K562 (cell line): ENCODE measurements at regions not wholly inside any gene's neighbourhood (a gene's known extent, or its start where the extent isn't known, plus 50 kb on each side); places are given as distances from the start of the nearest gene placed in this dataset.

Experiments used
- ATAC-seq: fragments of 200-7000 bp; cut with Tn5 transposase; 3 replicates; pipeline ENCODE4 v1.9.1; 2020; ENCODE audit warnings: moderate library complexity
- BruUV-seq: library from RNA; stranded (reverse); fragments of 400-500 nt; replicated peaks from 2 replicates; lab custom pipeline; 2021; lab: Mats Ljungman, UMichigan
- CTCF ChIA-PET: fragments of 300-600 bp; formaldehyde crosslinking; extraction: SDS; loops from one replicate; lab custom pipeline; 2021; ENCODE audit warnings: low intra/inter-chr PET ratio; lab: Yijun Ruan, JAX
- POLR2A ChIA-PET: fragments of 300-600, 350-650 bp; sonication (Branson Sonifier 250); formaldehyde crosslinking; extraction: SDS; loops from one replicate; lab custom pipeline; 2021; ENCODE audit warnings: antibody characterized with exemption, inconsistent platforms; lab: Yijun Ruan, JAX
- DNase-seq, 4 experiments: peaks; one replicate each; pipeline versions ENCODE4 v3.0.0 to v3.0.0-alpha.2; 2011 to 2018; ENCODE audit warnings: low spot score in 3 of 4, mixed read lengths in 3 of 4; ENCODE audit errors: extremely low read depth in 1 of 4
- FAIRE-seq: peaks from 2 replicates; lab custom pipeline; 2011; peaks lifted over from hg19 to GRCh38; lab: Jason Lieb, UNC
- H2AFZ ChIP-seq: 2 replicates; pipeline ENCODE4 v1.6.0; 2011; ENCODE audit warnings: low read depth, low read length, control low read depth, inconsistent platforms
- H3K27ac ChIP-seq: fragments of 200-600 bp; 3 replicates; pipeline ENCODE4 v1.8.0; 2011; ENCODE audit warnings: low read depth, mild to moderate bottlenecking, control low read depth, inconsistent platforms, low read length, moderate library complexity, mixed read lengths; ENCODE audit errors: extremely low read depth
- H3K27me3 ChIP-seq, 2 experiments: fragments of 300-600 bp in 1 of 2; 2 replicates in 1 of 2; 3 replicates in 1 of 2; pipeline versions ENCODE4 v1.6.0 to v1.8.0; 2011; ENCODE audit warnings: inconsistent platforms in 2 of 2, low read length in 2 of 2, mild to moderate bottlenecking in 1 of 2, mixed read lengths in 1 of 2, moderate library complexity in 1 of 2; ENCODE audit not compliant: control insufficient read depth in 2 of 2, insufficient read depth in 2 of 2
- H3K36me3 ChIP-seq: fragments of 300-600 bp; 3 replicates; pipeline ENCODE4 v1.8.0; 2011; ENCODE audit warnings: mild to moderate bottlenecking, low read length, inconsistent platforms; ENCODE audit not compliant: control insufficient read depth, insufficient read depth
- H3K4me1 ChIP-seq, 2 experiments: fragments of 200-600 bp in 1 of 2; replicated peaks in 1 of 2; 2 replicates in 1 of 2; 3 replicates in 1 of 2; pipeline versions ENCODE4 v1.5.1 to v1.8.0; 2011; ENCODE audit warnings: inconsistent platforms in 2 of 2, low read length in 2 of 2, mild to moderate bottlenecking in 1 of 2, mixed read lengths in 1 of 2, moderate library complexity in 1 of 2; ENCODE audit not compliant: control insufficient read depth in 2 of 2, insufficient read depth in 2 of 2
- H3K4me2 ChIP-seq: 2 replicates; pipeline ENCODE4 v1.6.1; 2011; ENCODE audit warnings: low read length, control low read depth, inconsistent platforms, mixed read lengths; ENCODE audit not compliant: insufficient read depth
- H3K4me3 ChIP-seq: fragments of 200-600 bp; sonication (generic), shearing (Covaris generic); 2 replicates; pipeline ENCODE4 v1.5.1; 2016; ENCODE audit warnings: control low read depth, inconsistent platforms
- H3K79me2 ChIP-seq: fragments of 200-600 bp; 3 replicates; pipeline ENCODE4 v1.8.0; 2011; ENCODE audit warnings: low read length, inconsistent platforms; ENCODE audit not compliant: control insufficient read depth, insufficient read depth
- H3K9ac ChIP-seq, 2 experiments: 2 replicates each; pipeline versions ENCODE4 v1.6.0 to v1.6.1; 2011; ENCODE audit warnings: low read depth in 2 of 2, low read length in 2 of 2, control low read depth in 1 of 2, inconsistent platforms in 1 of 2, mild to moderate bottlenecking in 1 of 2, mixed read lengths in 1 of 2; ENCODE audit not compliant: insufficient read depth in 1 of 2
- H3K9me1 ChIP-seq: one replicate; pipeline ENCODE4 v1.6.0; 2011; ENCODE audit warnings: inconsistent platforms, mild to moderate bottlenecking, low read length, moderate library complexity; ENCODE audit not compliant: control insufficient read depth, insufficient read depth
- H3K9me3 ChIP-seq: replicated peaks from 2 replicates; pipeline ENCODE4 v1.5.1; 2011; ENCODE audit warnings: low read depth, low read length, inconsistent platforms; ENCODE audit not compliant: control insufficient read depth, insufficient read depth
- H4K20me1 ChIP-seq: replicated peaks from 2 replicates; pipeline ENCODE4 v1.6.1; 2011; ENCODE audit warnings: low read length, inconsistent platforms, mixed read lengths; ENCODE audit not compliant: control insufficient read depth, insufficient read depth
- ATF3 ChIP-seq, 2 experiments: fragments of 450-650 bp in 1 of 2; sonication (generic) in 1 of 2; formaldehyde crosslinking in 1 of 2; IDR thresholded peaks in 1 of 2; conservative IDR thresholded peaks in 1 of 2; 2 replicates each; pipeline versions ENCODE4 v1.6.1 to v1.8.1; 2016 to 2023; ENCODE audit warnings: mild to moderate bottlenecking in 2 of 2, moderate library complexity in 2 of 2, inconsistent platforms in 1 of 2, missing genetic modification reagents in 1 of 2
- CCNT2 ChIP-seq: IDR thresholded peaks from 2 replicates; pipeline ENCODE4 v1.6.1; 2011; ENCODE audit warnings: borderline replicate concordance, low read depth, mild to moderate bottlenecking, moderate library complexity, mixed read lengths, low read length; ENCODE audit not compliant: insufficient read length; ENCODE audit errors: extremely low read depth
- DIDO1 ChIP-seq: fragments of 450-650 bp; IDR thresholded peaks from 2 replicates; pipeline ENCODE4 v1.6.1; 2016; ENCODE audit warnings: low read depth, missing biosample characterization, missing genetic modification characterization
- HOMEZ ChIP-seq: fragments of 250-450 bp; sonication (Bioruptor Pico); IDR thresholded peaks from 2 replicates; pipeline ENCODE4 v1.4.0; 2020; ENCODE audit warnings: mild to moderate bottlenecking, moderate library complexity
- KHSRP ChIP-seq: fragments of 450-650 bp; IDR thresholded peaks from 2 replicates; pipeline ENCODE4 v1.6.1; 2017
- MCM3 ChIP-seq: fragments of 450-650 bp; IDR thresholded peaks from 2 replicates; pipeline ENCODE4 v1.6.1; 2016
- MEF2D ChIP-seq: conservative IDR thresholded peaks from 2 replicates; pipeline ENCODE4 v1.6.1; 2016; ENCODE audit warnings: low read depth, missing genetic modification characterization, missing compliant biosample characterization
- MTF1 ChIP-seq: fragments of 250-450 bp; sonication (Bioruptor Pico); IDR thresholded peaks from 2 replicates; pipeline ENCODE4 v1.9.0; 2021; ENCODE audit warnings: moderate library complexity, mild to moderate bottlenecking, inconsistent platforms, borderline replicate concordance
- PCBP2 ChIP-seq: fragments of 200-400 bp; formaldehyde crosslinking; IDR thresholded peaks from 2 replicates; pipeline ENCODE4 v1.6.1; 2018; ENCODE audit warnings: low read length, low read depth, mild to moderate bottlenecking, moderate library complexity; ENCODE audit not compliant: poor library complexity, severe bottlenecking
- RBBP5 ChIP-seq: fragments of 200-600 bp; sonication (generic); IDR thresholded peaks from 2 replicates; pipeline ENCODE4 v1.6.1; 2012; ENCODE audit warnings: borderline replicate concordance, mild to moderate bottlenecking, low read length, control low read depth, inconsistent platforms; ENCODE audit not compliant: insufficient read depth, poor library complexity, severe bottlenecking
- SMAD2 ChIP-seq: fragments of 150-350 bp; IDR thresholded peaks from 2 replicates; pipeline ENCODE4 v1.6.1; 2014; ENCODE audit warnings: low read depth, mild to moderate bottlenecking, low read length
- XRCC4 ChIP-seq: IDR thresholded peaks from one replicate; pipeline ENCODE4 v1.6.1; 2011; ENCODE audit not compliant: insufficient read depth, insufficient read length; ENCODE audit errors: extremely low read depth
- ZNF764 ChIP-seq: fragments of 250-450 bp; sonication (Bioruptor Pico); IDR thresholded peaks from 2 replicates; pipeline ENCODE4 v1.4.0; 2020; ENCODE audit warnings: low read depth, mild to moderate bottlenecking, moderate library complexity
- WGBS: fragments of 100-300 bp; shearing (Covaris generic); methylation state at CpG from one replicate; pipeline ENCODE4 v1.1.6; 2016; ENCODE audit warnings: low coverage, mixed read lengths; ENCODE audit not compliant: insufficient coverage; ENCODE audit errors: missing lambda C conversion rate; 5-methylcytosine and 5-hydroxymethylcytosine counted together
- in situ Hi-C: fragments of 300-500 bp; cut with MboI; formaldehyde crosslinking; loops from 4 replicates; pipeline ENCODE4 v1.15.0; 2018; ENCODE audit warnings: inconsistent platforms, mixed read lengths
- intact Hi-C: fragments of 100-400 bp; cut with micrococcal nuclease; formaldehyde crosslinking; loops from 2 replicates; pipeline ENCODE4 v1.14.2; 2022
- TF ChIP-seq, protein P1 (sequence below), 2 experiments: fragments of 450-650 bp in 1 of 2; IDR thresholded peaks; 2 replicates each; pipeline ENCODE4 v1.6.1; 2011 to 2017; ENCODE audit warnings: low read depth in 2 of 2, antibody characterized with exemption in 1 of 2, borderline replicate concordance in 1 of 2, low read length in 1 of 2, mild to moderate bottlenecking in 1 of 2, mixed read lengths in 1 of 2; ENCODE audit not compliant: control insufficient read depth in 1 of 2

- TF ChIP-seq CCNT2 (no peak), MTF1 (CRISPR knock-in tag) (no peak), DIDO1 (tag) (no peak), MEF2D (tag) (no peak), SMAD2 (no peak), ATF3 (IDR thresholded peaks at IDR 0.05) (no peak), ATF3 (CRISPR knock-in tag; conservative IDR thresholded peaks at IDR 0.05) (no peak), XRCC4 (no peak), ZNF764 (CRISPR knock-in tag) (no peak), PCBP2 (no peak), RBBP5 (no peak), HOMEZ (CRISPR knock-in tag) (no peak), MCM3 (no peak), KHSRP (no peak)
- TF ChIP-seq, protein P1, sequence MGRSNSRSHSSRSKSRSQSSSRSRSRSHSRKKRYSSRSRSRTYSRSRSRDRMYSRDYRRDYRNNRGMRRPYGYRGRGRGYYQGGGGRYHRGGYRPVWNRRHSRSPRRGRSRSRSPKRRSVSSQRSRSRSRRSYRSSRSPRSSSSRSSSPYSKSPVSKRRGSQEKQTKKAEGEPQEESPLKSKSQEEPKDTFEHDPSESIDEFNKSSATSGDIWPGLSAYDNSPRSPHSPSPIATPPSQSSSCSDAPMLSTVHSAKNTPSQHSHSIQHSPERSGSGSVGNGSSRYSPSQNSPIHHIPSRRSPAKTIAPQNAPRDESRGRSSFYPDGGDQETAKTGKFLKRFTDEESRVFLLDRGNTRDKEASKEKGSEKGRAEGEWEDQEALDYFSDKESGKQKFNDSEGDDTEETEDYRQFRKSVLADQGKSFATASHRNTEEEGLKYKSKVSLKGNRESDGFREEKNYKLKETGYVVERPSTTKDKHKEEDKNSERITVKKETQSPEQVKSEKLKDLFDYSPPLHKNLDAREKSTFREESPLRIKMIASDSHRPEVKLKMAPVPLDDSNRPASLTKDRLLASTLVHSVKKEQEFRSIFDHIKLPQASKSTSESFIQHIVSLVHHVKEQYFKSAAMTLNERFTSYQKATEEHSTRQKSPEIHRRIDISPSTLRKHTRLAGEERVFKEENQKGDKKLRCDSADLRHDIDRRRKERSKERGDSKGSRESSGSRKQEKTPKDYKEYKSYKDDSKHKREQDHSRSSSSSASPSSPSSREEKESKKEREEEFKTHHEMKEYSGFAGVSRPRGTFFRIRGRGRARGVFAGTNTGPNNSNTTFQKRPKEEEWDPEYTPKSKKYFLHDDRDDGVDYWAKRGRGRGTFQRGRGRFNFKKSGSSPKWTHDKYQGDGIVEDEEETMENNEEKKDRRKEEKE (IDR thresholded peaks at IDR 0.05; ENCODE audit: borderline replicate concordance in 1 of 2, control insufficient read depth in 1 of 2, low read depth in 2 of 2, low read length in 1 of 2), result no peak
- Histone ChIP-seq H4K20me1 (no peaks in the 10 kb centered on the region), H3K4me1 (no peaks in the 10 kb centered on the region), H3K79me2 (no peaks in the 10 kb centered on the region), H3K9ac (no peak overlapping the region), H3K9me3 (no peaks in the 10 kb centered on the region), H3K4me2 (no peak overlapping the region), H3K36me3 (no peaks in the 10 kb centered on the region), H3K27me3 (no peaks in the 10 kb centered on the region), H3K9me1 (no peaks in the 10 kb centered on the region), H2AFZ (no peak overlapping the region), H3K27ac (no peak overlapping the region), H3K4me3 (no peak overlapping the region)
- ATAC-seq, result no peak
- no peak for DNase-seq
- WGBS, result 0% methylated on average over 2 of the region's 2 CpGs
- FAIRE-seq, result no peak
- in situ Hi-C loops, result no loop called here
- intact Hi-C loops, result no loop called here
- POLR2A ChIA-PET, result no interaction called here
- no TSS peak for BruUV-seq
- CTCF ChIA-PET, result no interaction called here
Measured at GRCh38 chr4:31392923-31393322, 672.8 kb downstream of the PCDH7 start.
